PC-3 (cell line): ENCODE measurements at regions not wholly inside any gene's neighbourhood (a gene's known extent, or its start where the extent isn't known, plus 50 kb on each side); places are given as distances from the start of the nearest gene placed in this dataset.

ENCODE experiments used
- EZH2 ChIP-seq: fragments of 300-600 bp; sonication (generic); IDR thresholded peaks from one replicate; pipeline ENCODE4 v1.6.1; 2017; ENCODE audit warnings: antibody characterized with exemption, mild to moderate bottlenecking, low read length; ENCODE audit not compliant: unreplicated experiment
- EZH2phosphoT487 ChIP-seq: fragments of 300-600 bp; sonication (generic); IDR thresholded peaks from 2 replicates; pipeline ENCODE4 v1.6.1; 2018; ENCODE audit warnings: mild to moderate bottlenecking, antibody characterized with exemption, low read length, borderline replicate concordance
- TF ChIP-seq, protein P1 (sequence below): fragments of 300-600 bp; sonication (generic); conservative IDR thresholded peaks from 2 replicates; pipeline ENCODE4 v1.5.1; 2017; ENCODE audit warnings: antibody characterized with exemption, low read depth, mild to moderate bottlenecking, low read length

DNA sequence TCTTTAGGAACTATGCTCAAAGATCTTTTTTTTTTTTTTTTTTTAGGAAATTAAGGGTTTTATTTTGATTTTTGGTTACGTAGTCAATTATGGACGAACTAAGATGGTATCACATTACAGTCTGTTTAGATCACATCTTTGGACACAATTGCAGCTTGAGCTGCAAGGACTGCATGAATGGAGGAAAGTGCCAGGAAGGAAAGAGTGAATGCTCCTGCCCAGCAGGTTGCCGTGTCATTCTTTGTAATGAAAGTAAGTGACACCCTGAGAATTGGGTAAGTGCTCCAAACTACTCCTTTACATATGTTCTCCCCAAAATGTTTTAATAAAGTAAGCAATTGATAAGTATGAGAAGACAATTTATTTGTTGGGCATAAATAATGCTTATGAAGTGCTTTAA lies 716.5 kb upstream of the GOLIM4 start:
- TF ChIP-seq, protein P1, sequence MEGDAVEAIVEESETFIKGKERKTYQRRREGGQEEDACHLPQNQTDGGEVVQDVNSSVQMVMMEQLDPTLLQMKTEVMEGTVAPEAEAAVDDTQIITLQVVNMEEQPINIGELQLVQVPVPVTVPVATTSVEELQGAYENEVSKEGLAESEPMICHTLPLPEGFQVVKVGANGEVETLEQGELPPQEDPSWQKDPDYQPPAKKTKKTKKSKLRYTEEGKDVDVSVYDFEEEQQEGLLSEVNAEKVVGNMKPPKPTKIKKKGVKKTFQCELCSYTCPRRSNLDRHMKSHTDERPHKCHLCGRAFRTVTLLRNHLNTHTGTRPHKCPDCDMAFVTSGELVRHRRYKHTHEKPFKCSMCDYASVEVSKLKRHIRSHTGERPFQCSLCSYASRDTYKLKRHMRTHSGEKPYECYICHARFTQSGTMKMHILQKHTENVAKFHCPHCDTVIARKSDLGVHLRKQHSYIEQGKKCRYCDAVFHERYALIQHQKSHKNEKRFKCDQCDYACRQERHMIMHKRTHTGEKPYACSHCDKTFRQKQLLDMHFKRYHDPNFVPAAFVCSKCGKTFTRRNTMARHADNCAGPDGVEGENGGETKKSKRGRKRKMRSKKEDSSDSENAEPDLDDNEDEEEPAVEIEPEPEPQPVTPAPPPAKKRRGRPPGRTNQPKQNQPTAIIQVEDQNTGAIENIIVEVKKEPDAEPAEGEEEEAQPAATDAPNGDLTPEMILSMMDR, result no peak
- TF ChIP-seq EZH2 (no peak), EZH2phosphoT487 (no peak)
